GM18868 (cell line): ENCODE measurements at regions not wholly inside any gene's neighbourhood (a gene's known extent, or its start where the extent isn't known, plus 50 kb on each side); places are given as distances from the start of the nearest gene placed in this dataset.
"Not testable (repeated sequence)": the region's sequence is repeated elsewhere in the genome, so short reads cannot be mapped to it uniquely, and the experiment has no call there.

Source experiments
- ATAC-seq: cut with Tn5 transposase; IDR thresholded peaks from one replicate; pipeline ENCODE4 v1.9.1; 2021; ENCODE audit warnings: mild to moderate bottlenecking, moderate library complexity; ENCODE audit not compliant: unreplicated experiment

- ATAC-seq = no peak
Measured at GRCh38 chr18:78809845-78810244, 169.8 kb upstream of the SALL3 start.

- no peak for ATAC-seq
Measured at GRCh38 chr18:78810706-78811105, 168.9 kb upstream of the SALL3 start.

GRCh38 chr18:78812067-78812466 is 167.6 kb upstream of the SALL3 start:
- no peak for ATAC-seq

GRCh38 chr18:78813156-78813555 is 166.5 kb upstream of the SALL3 start:
- ATAC-seq = no peak

- ATAC-seq = no peak
Measured at GRCh38 chr18:78813936-78814710, 165.5 kb upstream of the SALL3 start.

- ATAC-seq = no peak
Measured at GRCh38 chr18:78814766-78815165, 164.9 kb upstream of the SALL3 start.

- no peak for ATAC-seq
Measured at GRCh38 chr18:78816114-78816513, 163.5 kb upstream of the SALL3 start.

- no peak for ATAC-seq
Measured at GRCh38 chr18:78816916-78817315, 162.7 kb upstream of the SALL3 start.

GRCh38 chr18:78818495-78818894 is 161.1 kb upstream of the SALL3 start:
- no peak for ATAC-seq

GRCh38 chr18:78818961-78819360 is 160.7 kb upstream of the SALL3 start:
- ATAC-seq = no peak

GRCh38 chr18:78820161-78820834 is 159.3 kb upstream of the SALL3 start:
- ATAC-seq = no peak

- no peak for ATAC-seq
Measured at GRCh38 chr18:78821396-78821795, 158.2 kb upstream of the SALL3 start.

- ATAC-seq = no peak
Measured at GRCh38 chr18:78822171-78822948, 157.3 kb upstream of the SALL3 start.

GRCh38 chr18:78822949-78823285 is 156.7 kb upstream of the SALL3 start:
- ATAC-seq = no peak

- no peak for ATAC-seq
Measured at GRCh38 chr18:78825168-78825567, 154.4 kb upstream of the SALL3 start.

GRCh38 chr18:78826631-78827030 is 153.0 kb upstream of the SALL3 start:
- no peak for ATAC-seq

- no peak for ATAC-seq
Measured at GRCh38 chr18:78827141-78827540, 152.5 kb upstream of the SALL3 start.

GRCh38 chr18:78828131-78828530 is 151.5 kb upstream of the SALL3 start:
- no peak for ATAC-seq

- ATAC-seq = not testable (repeated sequence)
Measured at GRCh38 chr18:78829026-78829425, 150.6 kb upstream of the SALL3 start.

GRCh38 chr18:78830161-78830560 is 149.5 kb upstream of the SALL3 start:
- no peak for ATAC-seq

GRCh38 chr18:78830826-78831225 is 148.8 kb upstream of the SALL3 start:
- no peak for ATAC-seq

GRCh38 chr18:78831603-78832002 is 148.0 kb upstream of the SALL3 start:
- no peak for ATAC-seq
